HUDEP-2 (cell line): ENCODE measurements at regions not wholly inside any gene's neighbourhood (a gene's known extent, or its start where the extent isn't known, plus 50 kb on each side); places are given as distances from the start of the nearest gene placed in this dataset.

ENCODE experiments used
- DNase-seq, 76 experiments: peaks; one replicate each; lab custom pipeline; 2025; ENCODE audit not compliant: unreplicated experiment in 76 of 76; lab: John Stamatoyannopoulos, UW

DNA sequence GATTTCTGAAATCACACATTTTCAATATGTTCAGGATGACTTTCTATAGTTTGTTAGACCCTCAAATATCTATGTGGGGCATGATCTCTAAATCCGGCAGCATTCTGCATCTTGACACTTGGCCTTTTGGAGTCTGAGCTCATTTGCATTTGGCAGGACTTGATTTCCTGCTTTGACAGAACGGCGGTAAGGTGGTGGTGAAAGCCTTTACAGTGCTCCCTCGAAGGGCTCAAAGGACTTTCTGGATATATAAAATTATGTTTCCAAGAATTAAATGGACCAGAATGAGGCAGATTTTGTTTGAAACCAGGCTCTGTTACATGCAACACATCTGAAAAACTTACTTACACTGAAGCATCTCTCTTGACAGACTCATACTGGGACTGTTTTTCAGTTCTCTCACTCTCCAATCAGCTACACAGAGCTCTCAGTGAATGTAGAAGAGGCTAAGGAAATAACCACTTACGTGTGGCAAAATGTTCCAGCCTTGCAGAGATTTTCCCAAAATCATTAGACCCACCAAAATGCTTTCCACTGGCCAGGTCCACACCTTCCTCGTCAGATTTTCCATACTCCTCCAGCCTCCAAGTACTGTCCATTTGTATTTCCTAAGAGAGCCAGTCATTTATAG lies 207.2 kb downstream of the SPRY2 start:
- DNase-seq: no peak

DNA sequence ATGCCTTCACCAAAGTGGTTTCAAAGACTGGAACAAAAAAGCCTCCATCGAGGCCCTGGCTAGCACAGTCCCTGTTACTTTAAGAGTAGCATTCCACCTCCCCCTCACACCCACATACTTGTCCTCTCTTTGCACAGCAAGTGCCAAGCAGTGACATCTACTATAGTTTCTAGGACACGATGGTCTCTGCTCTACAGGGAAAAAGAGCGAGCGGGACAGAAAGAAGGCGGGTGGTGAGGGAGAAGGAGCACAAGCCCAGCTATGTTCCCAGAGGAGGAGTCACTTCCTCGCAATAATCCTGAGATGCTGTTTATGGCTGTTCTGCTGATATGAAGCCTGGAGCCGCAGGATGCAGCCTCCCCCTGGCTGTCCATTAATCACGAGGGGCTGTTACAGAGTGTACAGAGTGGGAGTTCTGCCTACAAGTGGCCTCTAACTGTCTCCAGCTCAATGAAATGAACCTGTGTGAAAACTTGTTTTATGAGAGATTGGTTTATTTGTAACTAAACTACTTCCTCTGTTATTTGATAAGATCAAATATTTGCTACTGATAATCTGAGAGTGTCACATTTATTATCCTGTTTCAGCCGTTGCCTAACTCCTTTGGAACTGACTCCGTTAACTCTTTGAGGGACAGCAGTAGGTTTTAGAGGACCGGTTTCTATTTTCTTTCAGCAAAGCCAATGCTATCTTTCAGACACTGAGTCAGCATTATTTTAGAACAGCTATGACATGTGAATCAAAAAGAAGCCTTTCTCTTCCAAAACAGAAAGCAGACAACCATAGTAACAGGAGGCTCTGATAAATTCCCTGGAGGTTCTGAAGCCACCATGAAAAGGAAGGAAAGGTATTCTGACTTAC lies 208.0 kb downstream of the SPRY2 start:
- DNase-seq: peak in 5 of 76 experiments; percentile 4 to 52 (median 20)

GRCh38 chr13:80131204-80131603 lies 209.7 kb downstream of the SPRY2 start:
- DNase-seq: peak in 1 of 76 experiments; percentile 10

GRCh38 chr13:80126389-80127068 lies 214.4 kb downstream of the SPRY2 start:
- no peak for DNase-seq

GRCh38 chr13:80123945-80124344 lies 217.0 kb downstream of the SPRY2 start:
- DNase-seq: no peak

- no peak for DNase-seq
Observed at GRCh38 chr13:80121038-80121437, 219.9 kb downstream of the SPRY2 start.

GRCh38 chr13:80118506-80118905 lies 222.4 kb downstream of the SPRY2 start:
- no peak for DNase-seq

- DNase-seq: no peak
Observed at GRCh38 chr13:80118099-80118498, 222.8 kb downstream of the SPRY2 start.

- DNase-seq: no peak
Observed at GRCh38 chr13:80117515-80117914, 223.4 kb downstream of the SPRY2 start.

- no peak for DNase-seq
Observed at GRCh38 chr13:80116107-80116506, 224.8 kb downstream of the SPRY2 start.

GRCh38 chr13:80115616-80116015 lies 225.3 kb downstream of the SPRY2 start:
- no peak for DNase-seq

- no peak for DNase-seq
Observed at GRCh38 chr13:80113714-80114454, 227.0 kb downstream of the SPRY2 start.

DNA sequence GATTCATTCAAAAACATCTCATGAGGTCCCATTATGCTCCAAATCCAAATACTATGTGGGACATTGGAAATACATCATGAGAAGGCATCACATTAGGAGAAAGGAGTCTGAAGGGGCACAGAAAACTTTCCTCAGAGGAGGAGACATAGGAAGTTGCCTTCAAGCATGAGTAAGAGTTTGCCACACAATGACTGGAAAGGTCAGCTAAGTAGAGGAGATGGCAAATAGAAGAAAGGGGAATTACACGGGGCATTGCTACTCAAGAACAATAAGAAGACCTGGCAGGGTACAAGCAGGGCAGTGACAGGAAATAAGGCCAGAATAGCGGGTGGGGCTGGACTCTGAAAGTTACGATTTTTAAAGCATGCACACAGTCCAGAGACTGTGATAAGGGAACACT lies 231.6 kb downstream of the SPRY2 start:
- DNase-seq: no peak

GRCh38 chr13:80105350-80105749 lies 235.6 kb downstream of the SPRY2 start:
- DNase-seq: no peak

DNA sequence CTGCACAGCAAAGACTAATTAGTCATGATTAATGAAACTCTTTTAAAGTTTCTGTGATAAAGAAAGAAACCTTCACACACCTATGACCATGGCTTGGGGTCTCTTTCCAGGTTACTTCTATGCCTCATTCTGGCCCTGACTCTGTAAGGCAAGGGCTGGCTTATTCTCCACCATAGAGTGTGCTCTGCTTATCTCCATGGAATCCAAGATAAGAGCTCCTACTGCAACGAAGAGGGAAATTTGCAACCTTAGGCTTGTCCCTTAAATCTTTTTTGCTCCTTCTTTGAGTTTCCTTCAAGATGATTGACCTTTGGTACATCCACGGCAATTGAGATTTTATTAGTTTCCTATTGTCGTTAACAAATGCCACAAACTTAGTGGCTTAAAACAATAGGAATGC lies 239.9 kb downstream of the SPRY2 start:
- DNase-seq: no peak

GRCh38 chr13:80100636-80101035 lies 240.3 kb downstream of the SPRY2 start:
- DNase-seq: no peak

DNA sequence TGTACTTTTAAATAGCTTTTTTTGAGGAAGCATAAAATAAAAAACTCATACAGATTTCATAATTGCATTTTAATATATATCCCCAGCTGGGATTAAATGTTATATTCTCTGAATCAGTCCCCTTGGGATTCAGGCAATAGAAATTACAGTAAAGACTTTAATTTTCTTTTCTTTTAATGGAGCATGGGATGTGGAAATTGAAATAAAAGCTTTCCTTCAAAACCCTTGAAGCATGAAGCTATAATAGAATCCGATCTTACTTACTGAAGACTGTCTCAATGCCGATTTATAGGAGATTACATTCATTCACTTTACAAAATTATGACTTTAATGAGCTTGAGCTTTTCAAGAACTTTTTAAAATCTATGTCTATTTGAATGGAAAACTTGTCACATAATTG lies 243.4 kb downstream of the SPRY2 start:
- no peak for DNase-seq

DNA sequence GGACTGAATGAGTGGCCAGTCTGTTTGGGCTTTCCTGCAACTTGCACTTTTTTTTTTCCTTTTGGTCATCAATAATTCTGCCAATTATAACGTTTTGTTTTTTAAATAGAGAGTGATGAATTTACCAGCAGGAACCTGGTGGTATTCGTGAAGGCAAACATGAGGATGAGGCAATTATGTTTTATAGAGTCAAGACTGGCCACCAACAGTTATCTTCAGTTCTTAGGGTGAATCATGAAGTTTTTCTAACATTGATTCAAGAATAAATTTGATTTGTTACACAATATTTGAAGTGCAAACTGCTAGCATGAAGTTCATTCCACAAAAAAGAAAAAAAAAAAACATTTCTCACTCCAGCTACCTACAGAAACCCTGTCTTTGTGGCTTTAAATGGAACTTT lies 244.5 kb downstream of the SPRY2 start:
- DNase-seq: no peak

DNA sequence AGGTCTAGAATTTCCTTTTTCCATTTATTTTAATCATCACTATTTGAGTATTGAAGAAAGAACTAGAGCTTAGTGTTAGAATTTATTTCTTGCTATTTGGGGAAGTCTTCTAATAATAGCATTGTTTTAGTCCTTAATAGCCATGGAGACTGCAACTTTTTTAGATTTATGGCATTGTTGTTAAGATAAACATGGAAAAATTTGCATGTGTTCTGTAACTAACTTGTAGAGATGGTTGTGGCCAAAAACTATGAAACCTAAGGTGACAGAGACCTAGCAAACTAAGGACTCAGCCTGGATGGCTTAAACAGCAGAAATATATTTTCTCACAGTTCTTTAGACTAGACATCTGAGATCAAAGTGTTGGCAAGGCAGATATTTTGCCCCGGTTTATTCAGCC lies 246.4 kb downstream of the SPRY2 start:
- DNase-seq: no peak

DNA sequence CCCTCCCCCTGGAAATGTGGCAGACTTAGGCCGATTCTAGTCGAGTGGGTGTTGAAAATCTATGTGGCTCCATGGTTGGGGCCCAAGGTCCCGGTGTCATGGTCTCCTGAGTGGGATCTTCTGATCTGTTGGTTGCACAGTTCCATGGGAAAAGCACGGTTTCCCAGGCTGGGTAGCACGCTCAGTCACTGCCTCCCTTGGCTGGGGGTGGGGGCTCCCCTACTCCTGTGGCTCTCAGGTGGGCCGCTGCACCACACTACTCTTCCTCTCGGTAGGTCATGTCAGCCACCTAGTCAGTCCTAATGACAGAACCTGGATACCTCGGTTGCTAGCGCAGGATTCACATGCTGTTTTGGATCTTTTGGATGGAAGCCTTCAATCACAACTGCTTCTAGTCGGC lies 247.0 kb downstream of the SPRY2 start:
- DNase-seq: no peak

DNA sequence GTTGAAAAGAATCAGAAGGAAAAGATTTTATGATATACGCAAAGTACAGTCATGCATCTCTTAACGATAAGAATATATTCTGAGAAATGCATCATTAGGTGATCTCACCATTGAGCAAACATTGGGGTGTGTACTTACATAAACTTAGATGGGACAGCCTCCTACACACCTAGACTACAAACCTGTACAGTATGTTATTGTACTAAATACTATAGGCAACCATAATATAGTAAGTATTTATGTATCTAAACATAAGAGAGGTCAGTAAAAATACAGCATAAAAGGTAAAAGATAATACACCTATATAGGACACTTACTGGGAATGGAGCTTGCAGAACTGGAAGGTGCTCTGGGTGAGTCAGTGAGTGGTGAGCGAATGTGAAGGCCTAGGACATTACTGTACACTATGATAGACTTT lies 254.6 kb downstream of the SPRY2 start:
- DNase-seq: no peak
